ENCODE measurements at regions not wholly inside any gene's neighbourhood (a gene's known extent, or its start where the extent isn't known, plus 50 kb on each side); places are given as distances from the start of the nearest gene placed in this dataset.

DNA sequence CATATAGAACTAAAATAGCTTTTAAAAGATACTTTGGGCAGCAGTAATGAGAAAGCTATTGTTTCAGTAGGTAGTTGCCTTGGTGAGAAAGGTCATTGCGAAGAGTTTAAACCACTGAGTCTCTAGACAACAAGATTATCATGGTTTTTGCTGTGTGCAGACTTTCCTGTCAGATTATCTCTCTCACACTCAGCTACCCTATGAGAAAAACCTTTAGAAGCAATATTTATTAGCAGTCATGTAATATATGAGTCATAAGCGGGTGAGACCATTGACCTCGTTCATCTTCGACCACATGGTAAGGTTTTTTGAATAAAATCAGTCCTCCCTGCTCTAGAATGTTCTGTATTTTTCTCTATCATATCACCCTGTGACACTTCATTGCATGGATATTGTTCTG is 59.9 kb downstream of the GPR65 start:
- H3K27me3 ChIP-seq, result no peaks in the 10 kb centered on the region
- H3K27ac ChIP-seq, result no peak overlapping the region

DNA sequence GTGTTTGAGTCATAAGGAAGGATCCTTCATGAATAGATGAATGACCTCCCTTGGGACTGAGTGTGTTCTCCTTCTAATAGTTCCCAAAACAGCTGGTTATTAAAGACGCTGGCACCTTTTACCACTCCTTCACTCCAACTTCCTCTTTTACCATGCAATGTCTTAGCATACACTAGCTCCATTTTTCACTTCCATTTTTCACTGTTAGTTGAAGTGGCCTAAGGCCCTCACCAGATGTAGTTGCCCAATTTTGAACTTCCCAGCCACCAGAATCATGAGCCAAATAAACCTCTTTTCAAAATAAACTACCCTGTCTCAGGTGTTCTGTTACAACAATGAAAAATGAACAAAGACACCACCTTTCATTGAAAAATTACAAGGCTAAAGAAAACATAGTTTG is 64.7 kb downstream of the GPR65 start:
- TF ChIP-seq, protein P1, sequence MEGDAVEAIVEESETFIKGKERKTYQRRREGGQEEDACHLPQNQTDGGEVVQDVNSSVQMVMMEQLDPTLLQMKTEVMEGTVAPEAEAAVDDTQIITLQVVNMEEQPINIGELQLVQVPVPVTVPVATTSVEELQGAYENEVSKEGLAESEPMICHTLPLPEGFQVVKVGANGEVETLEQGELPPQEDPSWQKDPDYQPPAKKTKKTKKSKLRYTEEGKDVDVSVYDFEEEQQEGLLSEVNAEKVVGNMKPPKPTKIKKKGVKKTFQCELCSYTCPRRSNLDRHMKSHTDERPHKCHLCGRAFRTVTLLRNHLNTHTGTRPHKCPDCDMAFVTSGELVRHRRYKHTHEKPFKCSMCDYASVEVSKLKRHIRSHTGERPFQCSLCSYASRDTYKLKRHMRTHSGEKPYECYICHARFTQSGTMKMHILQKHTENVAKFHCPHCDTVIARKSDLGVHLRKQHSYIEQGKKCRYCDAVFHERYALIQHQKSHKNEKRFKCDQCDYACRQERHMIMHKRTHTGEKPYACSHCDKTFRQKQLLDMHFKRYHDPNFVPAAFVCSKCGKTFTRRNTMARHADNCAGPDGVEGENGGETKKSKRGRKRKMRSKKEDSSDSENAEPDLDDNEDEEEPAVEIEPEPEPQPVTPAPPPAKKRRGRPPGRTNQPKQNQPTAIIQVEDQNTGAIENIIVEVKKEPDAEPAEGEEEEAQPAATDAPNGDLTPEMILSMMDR (IDR thresholded peaks at IDR 0.05), result no peak
- no peak for DNase-seq
- intact Hi-C loops (cut with DNase I), result no loop called here
- H3K36me3 ChIP-seq, result no peaks in the 10 kb centered on the region
- no peak overlapping the region for H3K27ac ChIP-seq
- H3K4me3 ChIP-seq, result no peak overlapping the region
- H3K9me3 ChIP-seq, result no peaks in the 10 kb centered on the region
- H3K27me3 ChIP-seq, result no peaks in the 10 kb centered on the region
- H3K9ac ChIP-seq (ENCODE audit: low read depth in 2 of 2, low read length in 2 of 2), result no peak overlapping the region
- no peaks in the 10 kb centered on the region for H3K4me1 ChIP-seq

More for the DNA sequence above, 59.9 kb downstream of the GPR65 start:
- no peak overlapping the region for H3K9ac ChIP-seq (ENCODE audit: low read depth in 2 of 2, low read length in 2 of 2)
- H3K4me1 ChIP-seq, result no peaks in the 10 kb centered on the region
- TF ChIP-seq, protein P1 (IDR thresholded peaks at IDR 0.05), result no peak
- no peak for DNase-seq
- no peaks in the 10 kb centered on the region for H3K9me3 ChIP-seq
- intact Hi-C loops (cut with DNase I), result no loop called here
- no peaks in the 10 kb centered on the region for H3K36me3 ChIP-seq
- no peak overlapping the region for H3K4me3 ChIP-seq

DNA sequence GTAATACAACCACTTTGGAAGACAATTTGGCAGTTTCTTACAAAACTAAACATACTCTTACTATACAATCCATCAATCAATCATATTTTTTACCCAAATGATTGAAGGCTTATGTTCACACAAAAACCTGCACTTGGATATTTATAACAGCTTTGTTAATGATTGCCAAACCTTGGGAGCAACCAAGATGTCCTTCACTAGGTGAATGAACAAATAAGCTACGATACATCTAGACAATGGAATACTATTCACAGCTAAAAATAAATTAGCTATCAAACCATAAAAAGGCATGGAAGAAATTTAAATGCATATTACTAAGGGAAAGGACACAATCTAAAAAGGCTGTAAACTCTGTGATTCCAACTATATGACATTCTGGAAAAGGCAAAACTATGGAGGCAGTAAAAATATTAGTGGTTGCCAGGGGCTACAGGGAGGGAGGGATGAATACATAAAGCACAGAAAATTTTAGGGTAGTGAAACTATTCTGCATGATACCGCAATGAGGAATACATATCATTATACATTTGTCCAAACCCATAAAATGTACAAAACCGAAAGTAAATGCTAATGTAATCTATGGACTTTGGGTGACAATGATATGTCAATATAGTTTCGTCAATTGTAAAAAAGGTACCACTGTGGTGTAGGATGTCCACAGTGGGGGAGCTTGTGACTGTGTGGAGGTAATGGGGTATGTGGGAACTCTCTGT is 70.5 kb downstream of the GPR65 start:
- Histone ChIP-seq H3K4me1 (no peaks in the 10 kb centered on the region), H3K9ac (ENCODE audit: low read depth in 2 of 2, low read length in 2 of 2) (no peak overlapping the region), H3K36me3 (no peaks in the 10 kb centered on the region), H3K27ac (no peak overlapping the region), H3K9me3 (no peaks in the 10 kb centered on the region), H3K27me3 (no peaks in the 10 kb centered on the region), H3K4me3 (no peak overlapping the region)
- intact Hi-C loops (cut with DNase I), result no loop called here
- TF ChIP-seq, protein P1 (IDR thresholded peaks at IDR 0.05), result no peak
- no peak for DNase-seq

DNA sequence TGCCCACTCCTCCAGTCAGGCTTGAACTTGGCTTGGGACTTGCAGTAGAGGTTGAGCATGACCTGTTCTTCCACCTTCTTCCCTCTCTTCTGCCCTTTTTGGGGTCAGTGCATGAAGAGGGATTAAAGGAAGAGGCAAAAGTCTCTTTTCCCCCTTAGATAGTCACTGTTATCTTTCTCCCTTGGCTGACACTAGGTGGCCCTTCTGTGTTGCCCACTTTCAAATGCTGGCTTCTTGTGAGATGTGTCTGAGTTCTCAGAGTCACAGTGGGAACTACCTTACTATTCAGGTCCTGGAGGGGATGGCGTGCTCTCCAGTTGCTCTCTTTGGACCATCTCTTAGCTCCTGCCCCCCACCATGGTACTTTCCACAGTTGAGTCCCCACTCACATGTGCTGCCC is 73.6 kb downstream of the GPR65 start:
- Histone ChIP-seq H3K9ac (ENCODE audit: low read depth in 2 of 2, low read length in 2 of 2) (no peak overlapping the region), H3K4me3 (no peak overlapping the region), H3K4me1 (no peaks in the 10 kb centered on the region), H3K36me3 (no peaks in the 10 kb centered on the region), H3K27ac (no peak overlapping the region), H3K27me3 (no peaks in the 10 kb centered on the region), H3K9me3 (no peaks in the 10 kb centered on the region)
- intact Hi-C loops (cut with DNase I), result no loop called here
- TF ChIP-seq, protein P1 (IDR thresholded peaks at IDR 0.05), result no peak
- DNase-seq, result no peak

DNA sequence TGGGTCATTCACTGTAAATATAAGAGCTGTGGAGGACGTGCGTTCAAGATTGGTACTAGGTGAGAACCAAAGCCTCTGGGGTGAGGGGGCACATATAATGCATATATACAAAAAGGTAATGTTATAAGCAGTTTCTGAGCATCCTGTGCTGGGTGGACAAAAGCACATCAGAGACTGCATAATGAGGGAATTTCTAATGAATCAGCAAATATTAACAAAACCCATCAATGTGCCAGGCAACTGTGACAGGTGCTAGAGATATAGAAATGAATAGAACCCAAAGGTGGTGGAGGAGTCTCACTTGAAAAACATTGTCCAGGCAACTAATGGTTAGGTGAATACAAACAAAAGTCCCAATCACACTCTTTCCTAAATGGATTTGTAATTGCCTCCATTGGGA is 74.7 kb downstream of the GPR65 start:
- Histone ChIP-seq H3K4me3 (no peak overlapping the region), H3K9me3 (no peaks in the 10 kb centered on the region), H3K4me1 (no peaks in the 10 kb centered on the region), H3K27me3 (no peaks in the 10 kb centered on the region), H3K9ac (ENCODE audit: low read depth in 2 of 2, low read length in 2 of 2) (no peak overlapping the region), H3K36me3 (no peaks in the 10 kb centered on the region), H3K27ac (no peak overlapping the region)
- no peak for DNase-seq
- intact Hi-C loops (cut with DNase I), result no loop called here
- TF ChIP-seq, protein P1 (IDR thresholded peaks at IDR 0.05), result no peak
